DOHH2 (cell line): ENCODE measurements at regions not wholly inside any gene's neighbourhood (a gene's known extent, or its start where the extent isn't known, plus 50 kb on each side); places are given as distances from the start of the nearest gene placed in this dataset.

Experiments used
- EZH2phosphoT487 ChIP-seq: fragments of 200-600 bp; sonication (generic); IDR thresholded peaks from 2 replicates; pipeline ENCODE4 v1.6.1; 2017; ENCODE audit warnings: borderline replicate concordance, mild to moderate bottlenecking, antibody characterized with exemption, low read length, moderate library complexity, mixed read lengths
- TF ChIP-seq, protein P1 (sequence below): fragments of 200-600 bp; sonication (generic); IDR thresholded peaks from one replicate; pipeline ENCODE4 v1.5.1; 2014; ENCODE audit warnings: antibody characterized with exemption, mild to moderate bottlenecking, low read depth, low read length; ENCODE audit not compliant: poor library complexity, severe bottlenecking

DNA sequence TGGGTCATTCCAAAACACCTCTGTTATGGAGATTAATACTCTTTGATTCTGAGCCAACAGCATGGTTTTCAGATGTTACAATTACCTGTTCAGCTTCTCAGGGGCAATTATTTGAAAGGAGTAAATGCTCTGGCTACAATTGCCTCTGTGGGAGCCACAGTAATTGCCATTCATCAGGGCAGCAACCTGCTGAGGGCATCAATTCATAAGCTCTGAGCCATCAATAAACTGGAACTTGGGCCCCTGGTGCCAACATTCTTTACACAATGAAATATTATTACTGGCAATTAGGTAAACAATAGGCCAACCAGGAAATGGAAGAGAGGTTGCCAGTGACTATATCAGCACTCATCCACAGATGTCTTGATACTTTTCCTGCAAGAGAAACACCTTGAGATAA lies 660.8 kb downstream of the MECOM start:
- TF ChIP-seq, protein P1, sequence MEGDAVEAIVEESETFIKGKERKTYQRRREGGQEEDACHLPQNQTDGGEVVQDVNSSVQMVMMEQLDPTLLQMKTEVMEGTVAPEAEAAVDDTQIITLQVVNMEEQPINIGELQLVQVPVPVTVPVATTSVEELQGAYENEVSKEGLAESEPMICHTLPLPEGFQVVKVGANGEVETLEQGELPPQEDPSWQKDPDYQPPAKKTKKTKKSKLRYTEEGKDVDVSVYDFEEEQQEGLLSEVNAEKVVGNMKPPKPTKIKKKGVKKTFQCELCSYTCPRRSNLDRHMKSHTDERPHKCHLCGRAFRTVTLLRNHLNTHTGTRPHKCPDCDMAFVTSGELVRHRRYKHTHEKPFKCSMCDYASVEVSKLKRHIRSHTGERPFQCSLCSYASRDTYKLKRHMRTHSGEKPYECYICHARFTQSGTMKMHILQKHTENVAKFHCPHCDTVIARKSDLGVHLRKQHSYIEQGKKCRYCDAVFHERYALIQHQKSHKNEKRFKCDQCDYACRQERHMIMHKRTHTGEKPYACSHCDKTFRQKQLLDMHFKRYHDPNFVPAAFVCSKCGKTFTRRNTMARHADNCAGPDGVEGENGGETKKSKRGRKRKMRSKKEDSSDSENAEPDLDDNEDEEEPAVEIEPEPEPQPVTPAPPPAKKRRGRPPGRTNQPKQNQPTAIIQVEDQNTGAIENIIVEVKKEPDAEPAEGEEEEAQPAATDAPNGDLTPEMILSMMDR = no peak
- no peak for TF ChIP-seq EZH2phosphoT487
